DMS 273 (cell line): ENCODE measurements at regions not wholly inside any gene's neighbourhood (a gene's known extent, or its start where the extent isn't known, plus 50 kb on each side); places are given as distances from the start of the nearest gene placed in this dataset.
"Not testable (repeated sequence)": the region's sequence is repeated elsewhere in the genome, so short reads cannot be mapped to it uniquely, and the experiment has no call there.

Source experiments
- DNase-seq: peaks from one replicate; lab custom pipeline; 2025; ENCODE audit not compliant: unreplicated experiment; lab: John Stamatoyannopoulos, UW

- DNase-seq, result no peak
Measured at GRCh38 chr4:81609844-81610243, 138.1 kb upstream of the RASGEF1B start.

GRCh38 chr4:81607950-81608349 lies 136.2 kb upstream of the RASGEF1B start:
- DNase-seq, result no peak

GRCh38 chr4:81606801-81607501 lies 135.2 kb upstream of the RASGEF1B start:
- no peak for DNase-seq

- DNase-seq, result peak; percentile 16
Measured at GRCh38 chr4:81606166-81606565, 134.5 kb upstream of the RASGEF1B start.

GRCh38 chr4:81605271-81605670 lies 133.6 kb upstream of the RASGEF1B start:
- peak; percentile 53 for DNase-seq

GRCh38 chr4:81604683-81605218 lies 133.0 kb upstream of the RASGEF1B start:
- peak; percentile 35 for DNase-seq

- DNase-seq, result no peak
Measured at GRCh38 chr4:81602854-81603253, 131.1 kb upstream of the RASGEF1B start.

- DNase-seq, result no peak
Measured at GRCh38 chr4:81601358-81601694, 129.6 kb upstream of the RASGEF1B start.

GRCh38 chr4:81600520-81601357 lies 129.0 kb upstream of the RASGEF1B start:
- DNase-seq, result no peak

GRCh38 chr4:81599742-81600380 lies 128.2 kb upstream of the RASGEF1B start:
- no peak for DNase-seq

GRCh38 chr4:81595798-81596610 lies 124.3 kb upstream of the RASGEF1B start:
- no peak for DNase-seq

- no peak for DNase-seq
Measured at GRCh38 chr4:81595287-81595686, 123.6 kb upstream of the RASGEF1B start.

GRCh38 chr4:81594490-81595159 lies 122.9 kb upstream of the RASGEF1B start:
- DNase-seq, result no peak

- DNase-seq, result no peak
Measured at GRCh38 chr4:81592701-81593100, 121.0 kb upstream of the RASGEF1B start.

GRCh38 chr4:81590596-81590995 lies 118.9 kb upstream of the RASGEF1B start:
- no peak for DNase-seq

- no peak for DNase-seq
Measured at GRCh38 chr4:81589262-81589661, 117.6 kb upstream of the RASGEF1B start.

GRCh38 chr4:81586706-81587105 lies 115.0 kb upstream of the RASGEF1B start:
- DNase-seq, result no peak

- not testable (repeated sequence) for DNase-seq
Measured at GRCh38 chr4:81580994-81581374, 109.3 kb upstream of the RASGEF1B start.

GRCh38 chr4:81580346-81580993 lies 108.8 kb upstream of the RASGEF1B start:
- no peak for DNase-seq

GRCh38 chr4:81577392-81577791 lies 105.7 kb upstream of the RASGEF1B start:
- DNase-seq, result no peak
